DND-41 (cell line): ENCODE measurements at regions not wholly inside any gene's neighbourhood (a gene's known extent, or its start where the extent isn't known, plus 50 kb on each side); places are given as distances from the start of the nearest gene placed in this dataset.

Source experiments
- CTCF ChIP-seq: IDR thresholded peaks from 2 replicates; pipeline ENCODE4 v1.5.1; 2012; ENCODE audit warnings: borderline replicate concordance, low read length, moderate library complexity, mild to moderate bottlenecking; ENCODE audit not compliant: poor library complexity, severe bottlenecking; ENCODE audit errors: extremely low read depth
- EZH2 ChIP-seq: IDR thresholded peaks from 3 replicates; pipeline ENCODE4 v1.6.1; 2012; ENCODE audit warnings: borderline replicate concordance, low read depth, mild to moderate bottlenecking, moderate library complexity, low read length, inconsistent platforms; ENCODE audit not compliant: severe bottlenecking

GRCh38 chrX:69107231-69107739 is 58.0 kb downstream of the PJA1 start:
- no peak for TF ChIP-seq CTCF
- no peak for TF ChIP-seq EZH2
